ENCODE measurements at regions not wholly inside any gene's neighbourhood (a gene's known extent, or its start where the extent isn't known, plus 50 kb on each side); places are given as distances from the start of the nearest gene placed in this dataset.

- no peak overlapping the region for H3K4me3 Mint-ChIP-seq (ENCODE audit: unreplicated experiment)
- no peaks in the 10 kb centered on the region for H3K36me3 Mint-ChIP-seq (ENCODE audit: unreplicated experiment)
- DNase-seq (ENCODE audit: extremely low spot score, unreplicated experiment) = no peak
Observed at GRCh38 chr5:24353016-24353415, 291.8 kb downstream of the CDH10 start.

GRCh38 chr5:24353611-24354010 lies 291.2 kb downstream of the CDH10 start:
- H3K36me3 Mint-ChIP-seq (ENCODE audit: unreplicated experiment) = no peaks in the 10 kb centered on the region
- no peaks in the 10 kb centered on the region for H3K27me3 Mint-ChIP-seq (ENCODE audit: unreplicated experiment)
- H3K4me3 Mint-ChIP-seq (ENCODE audit: unreplicated experiment) = no peak overlapping the region
- no peaks in the 10 kb centered on the region for H3K9me3 Mint-ChIP-seq (ENCODE audit: unreplicated experiment)
- TF ChIP-seq CTCF (IDR thresholded peaks at IDR 0.05) = no peak
- H3K4me1 Mint-ChIP-seq (ENCODE audit: unreplicated experiment) = no peaks in the 10 kb centered on the region
- DNase-seq (ENCODE audit: extremely low spot score, unreplicated experiment) = no peak
- H3K27ac Mint-ChIP-seq (ENCODE audit: unreplicated experiment) = no peak overlapping the region

More at GRCh38 chr5:24353016-24353415, 291.8 kb downstream of the CDH10 start:
- Mint-ChIP-seq H3K9me3 (ENCODE audit: unreplicated experiment) (no peaks in the 10 kb centered on the region), H3K4me1 (ENCODE audit: unreplicated experiment) (no peaks in the 10 kb centered on the region), H3K27ac (ENCODE audit: unreplicated experiment) (no peak overlapping the region), H3K27me3 (ENCODE audit: unreplicated experiment) (no peaks in the 10 kb centered on the region)
- TF ChIP-seq CTCF (IDR thresholded peaks at IDR 0.05) = no peak

- Mint-ChIP-seq H3K27me3 (ENCODE audit: unreplicated experiment) (no peaks in the 10 kb centered on the region), H3K27ac (ENCODE audit: unreplicated experiment) (no peak overlapping the region), H3K4me3 (ENCODE audit: unreplicated experiment) (no peak overlapping the region), H3K9me3 (ENCODE audit: unreplicated experiment) (peaks cover 15% of the 10 kb centered on the region), H3K36me3 (ENCODE audit: unreplicated experiment) (no peaks in the 10 kb centered on the region), H3K4me1 (ENCODE audit: unreplicated experiment) (peaks cover 1% of the 10 kb centered on the region)
- TF ChIP-seq CTCF (IDR thresholded peaks at IDR 0.05) = no peak
- peak; percentile 60 for DNase-seq (ENCODE audit: extremely low spot score, unreplicated experiment)
Observed at GRCh38 chr5:24363789-24364481, 280.8 kb downstream of the CDH10 start.

- peaks cover 1% of the 10 kb centered on the region for H3K4me1 Mint-ChIP-seq (ENCODE audit: unreplicated experiment)
- no peak for TF ChIP-seq CTCF (IDR thresholded peaks at IDR 0.05)
- H3K4me3 Mint-ChIP-seq (ENCODE audit: unreplicated experiment) = no peak overlapping the region
- no peak overlapping the region for H3K27ac Mint-ChIP-seq (ENCODE audit: unreplicated experiment)
- H3K9me3 Mint-ChIP-seq (ENCODE audit: unreplicated experiment) = peaks cover 15% of the 10 kb centered on the region
- H3K27me3 Mint-ChIP-seq (ENCODE audit: unreplicated experiment) = no peaks in the 10 kb centered on the region
- H3K36me3 Mint-ChIP-seq (ENCODE audit: unreplicated experiment) = no peaks in the 10 kb centered on the region
- no peak for DNase-seq (ENCODE audit: extremely low spot score, unreplicated experiment)
Observed at GRCh38 chr5:24364711-24365110, 280.1 kb downstream of the CDH10 start.

- Mint-ChIP-seq H3K4me3 (ENCODE audit: unreplicated experiment) (no peak overlapping the region), H3K4me1 (ENCODE audit: unreplicated experiment) (peaks cover 1% of the 10 kb centered on the region), H3K27me3 (ENCODE audit: unreplicated experiment) (no peaks in the 10 kb centered on the region), H3K9me3 (ENCODE audit: unreplicated experiment) (peaks cover 15% of the 10 kb centered on the region), H3K27ac (ENCODE audit: unreplicated experiment) (no peak overlapping the region), H3K36me3 (ENCODE audit: unreplicated experiment) (no peaks in the 10 kb centered on the region)
- DNase-seq (ENCODE audit: extremely low spot score, unreplicated experiment) = peak; percentile 60
- TF ChIP-seq CTCF (IDR thresholded peaks at IDR 0.05) = no peak
Observed at GRCh38 chr5:24365406-24365805, 279.4 kb downstream of the CDH10 start.

All from osteocyte (in vitro differentiated cells).